MM.1S (cell line): ENCODE measurements at regions not wholly inside any gene's neighbourhood (a gene's known extent, or its start where the extent isn't known, plus 50 kb on each side); places are given as distances from the start of the nearest gene placed in this dataset.

Experiments used
- DNase-seq: peaks from one replicate; pipeline ENCODE4 v3.0.0-alpha.2; 2015
- H2AFZ ChIP-seq: fragments of 300-600 bp; sonication (generic); 2 replicates; pipeline ENCODE4 v1.6.0; 2016; ENCODE audit warnings: antibody characterized with exemption, low read length
- H3F3A ChIP-seq: fragments of 300-600 bp; sonication (generic); 2 replicates; pipeline ENCODE4 v1.6.1; 2016; ENCODE audit warnings: mild to moderate bottlenecking, antibody characterized with exemption, low read length, moderate library complexity, mixed read lengths; ENCODE audit not compliant: insufficient read depth
- H3K27ac ChIP-seq: fragments of 300-600 bp; sonication (generic); 2 replicates; pipeline ENCODE4 v1.5.1; 2016; ENCODE audit warnings: mild to moderate bottlenecking, low read length
- H3K27me3 ChIP-seq: fragments of 300-600 bp; sonication (generic); replicated peaks from 2 replicates; pipeline ENCODE4 v1.6.0; 2016; ENCODE audit warnings: low read length; ENCODE audit not compliant: insufficient read depth
- H3K36me3 ChIP-seq: fragments of 300-600 bp; sonication (generic); replicated peaks from 2 replicates; pipeline ENCODE4 v1.6.1; 2016; ENCODE audit warnings: mild to moderate bottlenecking, low read length, mixed read lengths; ENCODE audit not compliant: insufficient read depth
- H3K4me1 ChIP-seq: fragments of 300-600 bp; sonication (generic); 2 replicates; pipeline ENCODE4 v1.6.1; 2016; ENCODE audit warnings: low read length, mixed read lengths
- H3K4me2 ChIP-seq: fragments of 300-600 bp; sonication (generic); 2 replicates; pipeline ENCODE4 v1.6.0; 2016; ENCODE audit warnings: low read depth, low read length
- H3K4me3 ChIP-seq: fragments of 300-600 bp; sonication (generic); 2 replicates; pipeline ENCODE4 v1.5.1; 2016; ENCODE audit warnings: low read length, mixed read lengths
- H3K79me2 ChIP-seq: fragments of 300-600 bp; sonication (generic); 2 replicates; pipeline ENCODE4 v1.6.1; 2016; ENCODE audit warnings: mixed run types, low read length, mixed read lengths
- H3K9ac ChIP-seq: fragments of 300-600 bp; sonication (generic); 2 replicates; pipeline ENCODE4 v1.6.1; 2016; ENCODE audit warnings: low read length, mixed read lengths
- H3K9me2 ChIP-seq: fragments of 300-600 bp; sonication (generic); replicated peaks from 2 replicates; pipeline ENCODE4 v1.6.1; 2016; ENCODE audit warnings: mild to moderate bottlenecking, low read length, mixed read lengths; ENCODE audit not compliant: insufficient read depth
- H3K9me3 ChIP-seq: fragments of 300-600 bp; sonication (generic); replicated peaks from 2 replicates; pipeline ENCODE4 v1.6.1; 2016; ENCODE audit warnings: mild to moderate bottlenecking, low read length, mixed read lengths; ENCODE audit not compliant: insufficient read depth
- H4K20me1 ChIP-seq: fragments of 300-600 bp; sonication (generic); 2 replicates; pipeline ENCODE4 v1.6.1; 2016; ENCODE audit warnings: mild to moderate bottlenecking, low read length, moderate library complexity, mixed read lengths; ENCODE audit not compliant: insufficient read depth
- EZH2 ChIP-seq: fragments of 300-600 bp; sonication (generic); optimal IDR thresholded peaks from 2 replicates; pipeline ENCODE3; 2017; ENCODE audit warnings: low read depth, mild to moderate bottlenecking, antibody characterized with exemption, low read length, mixed read lengths
- EZH2phosphoT487 ChIP-seq: fragments of 300-600 bp; sonication (generic); IDR thresholded peaks from 2 replicates; pipeline ENCODE4 v1.6.1; 2018; ENCODE audit warnings: antibody characterized with exemption, low read length
- TF ChIP-seq, protein P1 (sequence below): fragments of 300-600 bp; sonication (generic); IDR thresholded peaks from 2 replicates; pipeline ENCODE4 v1.5.1; 2016; ENCODE audit warnings: antibody characterized with exemption, low read length, mixed read lengths

DNA sequence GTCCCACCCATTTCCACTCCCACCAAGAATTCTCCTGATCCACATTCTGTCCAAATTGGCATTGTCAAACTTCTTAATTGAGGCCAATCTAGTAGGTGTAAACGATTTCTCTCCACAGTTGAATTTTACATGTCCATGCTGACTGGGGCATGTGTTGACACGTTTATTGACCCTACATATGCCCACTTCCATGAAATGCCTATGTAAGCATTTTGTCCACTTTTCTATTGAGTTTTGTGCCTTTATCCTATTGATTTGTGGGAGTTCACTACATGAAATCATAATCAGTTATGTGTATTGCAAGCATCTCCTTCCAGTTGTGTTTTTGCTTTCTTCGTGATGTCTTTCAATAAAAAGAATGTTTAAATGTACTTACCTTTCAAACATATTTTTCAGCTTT lies 141.7 kb upstream of the NSMCE3 start:
- Histone ChIP-seq H3K4me3 (no peak overlapping the region), H3F3A (no peaks in the 10 kb centered on the region), H2AFZ (no peak overlapping the region), H3K27ac (no peak overlapping the region), H3K27me3 (no peaks in the 10 kb centered on the region), H3K9ac (no peak overlapping the region), H3K4me1 (peaks cover 4% of the 10 kb centered on the region; the same call in 1 of the 2 replicates), H3K9me3 (no peaks in the 10 kb centered on the region), H3K9me2 (no peaks in the 10 kb centered on the region), H3K36me3 (no peaks in the 10 kb centered on the region), H4K20me1 (no peaks in the 10 kb centered on the region), H3K4me2 (no peak overlapping the region), H3K79me2 (no peaks in the 10 kb centered on the region)
- no peak for DNase-seq
- TF ChIP-seq, protein P1, sequence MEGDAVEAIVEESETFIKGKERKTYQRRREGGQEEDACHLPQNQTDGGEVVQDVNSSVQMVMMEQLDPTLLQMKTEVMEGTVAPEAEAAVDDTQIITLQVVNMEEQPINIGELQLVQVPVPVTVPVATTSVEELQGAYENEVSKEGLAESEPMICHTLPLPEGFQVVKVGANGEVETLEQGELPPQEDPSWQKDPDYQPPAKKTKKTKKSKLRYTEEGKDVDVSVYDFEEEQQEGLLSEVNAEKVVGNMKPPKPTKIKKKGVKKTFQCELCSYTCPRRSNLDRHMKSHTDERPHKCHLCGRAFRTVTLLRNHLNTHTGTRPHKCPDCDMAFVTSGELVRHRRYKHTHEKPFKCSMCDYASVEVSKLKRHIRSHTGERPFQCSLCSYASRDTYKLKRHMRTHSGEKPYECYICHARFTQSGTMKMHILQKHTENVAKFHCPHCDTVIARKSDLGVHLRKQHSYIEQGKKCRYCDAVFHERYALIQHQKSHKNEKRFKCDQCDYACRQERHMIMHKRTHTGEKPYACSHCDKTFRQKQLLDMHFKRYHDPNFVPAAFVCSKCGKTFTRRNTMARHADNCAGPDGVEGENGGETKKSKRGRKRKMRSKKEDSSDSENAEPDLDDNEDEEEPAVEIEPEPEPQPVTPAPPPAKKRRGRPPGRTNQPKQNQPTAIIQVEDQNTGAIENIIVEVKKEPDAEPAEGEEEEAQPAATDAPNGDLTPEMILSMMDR: no peak

DNA sequence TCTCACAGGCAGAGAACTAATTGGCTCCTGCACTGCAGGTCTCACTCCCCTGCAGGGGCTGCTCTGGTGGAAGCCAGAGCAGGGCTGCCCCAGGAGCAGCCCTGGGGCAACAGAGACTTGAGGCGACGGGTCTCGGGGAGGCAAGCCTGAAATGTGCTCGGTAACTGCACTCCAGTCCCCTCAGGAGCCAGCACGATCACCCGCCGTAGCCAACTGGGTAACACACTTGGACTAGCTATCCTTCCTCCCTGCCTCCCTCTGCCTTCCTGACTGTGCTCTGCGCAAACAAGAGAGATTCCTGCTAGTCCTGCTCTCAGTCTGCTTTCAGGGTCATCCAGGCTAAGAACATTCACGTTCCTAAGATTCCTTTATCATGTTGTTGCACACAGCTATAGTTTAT lies 140.7 kb upstream of the NSMCE3 start:
- H3K4me2 ChIP-seq: no peak overlapping the region
- no peak overlapping the region for H3K27ac ChIP-seq
- H3K79me2 ChIP-seq: no peaks in the 10 kb centered on the region
- no peaks in the 10 kb centered on the region for H3F3A ChIP-seq
- no peaks in the 10 kb centered on the region for H3K36me3 ChIP-seq
- H3K27me3 ChIP-seq: no peaks in the 10 kb centered on the region
- no peaks in the 10 kb centered on the region for H3K9me3 ChIP-seq
- H2AFZ ChIP-seq: no peak overlapping the region
- H3K4me1 ChIP-seq: peaks cover 4% of the 10 kb centered on the region; the same call in 1 of the 2 replicates
- no peak overlapping the region for H3K4me3 ChIP-seq
- DNase-seq: no peak
- H4K20me1 ChIP-seq: no peaks in the 10 kb centered on the region
- no peak overlapping the region for H3K9ac ChIP-seq
- TF ChIP-seq EZH2phosphoT487: no peak
- TF ChIP-seq, protein P1: no peak
- no peak for TF ChIP-seq EZH2
- no peaks in the 10 kb centered on the region for H3K9me2 ChIP-seq

DNA sequence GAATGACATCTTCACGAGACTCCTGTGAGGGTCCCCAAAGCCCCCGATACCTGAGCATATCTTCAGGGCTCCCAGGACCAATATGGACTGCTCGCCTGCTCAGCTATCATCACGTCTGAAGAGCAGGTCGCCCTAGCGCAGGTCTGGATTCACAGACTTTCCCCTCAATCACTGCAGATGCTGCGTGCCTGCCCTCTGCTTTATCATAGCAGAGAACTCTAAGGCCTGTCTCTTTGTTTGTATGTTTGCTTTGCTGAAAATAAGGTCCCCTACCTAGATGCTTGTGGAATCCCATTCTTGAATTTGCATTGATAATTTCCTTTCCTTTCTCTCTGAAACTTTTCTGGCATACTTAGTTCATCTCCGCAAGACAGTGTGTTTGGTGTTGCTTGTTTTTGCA lies 140.3 kb upstream of the NSMCE3 start:
- no peaks in the 10 kb centered on the region for H3K27me3 ChIP-seq
- no peak overlapping the region for H3K4me2 ChIP-seq

More for the DNA sequence above, 140.3 kb upstream of the NSMCE3 start:
- Histone ChIP-seq H3K4me1 (peaks cover 4% of the 10 kb centered on the region; the same call in 1 of the 2 replicates), H3K9ac (no peak overlapping the region), H2AFZ (no peak overlapping the region), H3F3A (no peaks in the 10 kb centered on the region), H4K20me1 (no peaks in the 10 kb centered on the region), H3K9me2 (no peaks in the 10 kb centered on the region), H3K9me3 (no peaks in the 10 kb centered on the region), H3K4me3 (no peak overlapping the region), H3K79me2 (no peaks in the 10 kb centered on the region), H3K36me3 (no peaks in the 10 kb centered on the region), H3K27ac (no peak overlapping the region)
- no peak for DNase-seq
- TF ChIP-seq, protein P1: no peak
- TF ChIP-seq EZH2: no peak
- no peak for TF ChIP-seq EZH2phosphoT487
